Caco-2 (cell line): ENCODE measurements at regions not wholly inside any gene's neighbourhood (a gene's known extent, or its start where the extent isn't known, plus 50 kb on each side); places are given as distances from the start of the nearest gene placed in this dataset.

ENCODE experiments used
- BruUV-seq: library from RNA; stranded (reverse); fragments of 400-500 nt; replicated peaks from 2 replicates; lab custom pipeline; 2021; lab: Mats Ljungman, UMichigan
- CTCF ChIA-PET: fragments of 300-600 bp; sonication (Branson Sonifier 250); formaldehyde crosslinking; loops from one replicate; lab custom pipeline; 2022; ENCODE audit warnings: antibody characterized with exemption; lab: Charles Lee
- POLR2A ChIA-PET: fragments of 300-600 bp; sonication (Branson Sonifier 250); formaldehyde crosslinking; loops from one replicate; lab custom pipeline; 2022; ENCODE audit warnings: antibody characterized with exemption; lab: Charles Lee
- DNase-seq, 2 experiments: peaks; one replicate each; pipeline versions ENCODE4 v3.0.0 to v3.0.0-alpha.2; 2020 to 2022
- H3K27me3 ChIP-seq: replicated peaks from 2 replicates; pipeline ENCODE4 v1.6.0; 2011; ENCODE audit warnings: low read length; ENCODE audit not compliant: control insufficient read depth, insufficient read depth
- H3K36me3 ChIP-seq: 2 replicates; pipeline ENCODE4 v1.5.1; 2011; ENCODE audit warnings: low read length; ENCODE audit not compliant: control insufficient read depth, insufficient read depth
- H3K4me1 ChIP-seq: fragments of 250-450 bp; sonication (Bioruptor Pico); 2 replicates; pipeline ENCODE4 v1.5.1; 2020; ENCODE audit warnings: mild to moderate bottlenecking
- H3K4me3 ChIP-seq: 2 replicates; pipeline ENCODE4 v1.5.1; 2011; ENCODE audit warnings: low read depth, mild to moderate bottlenecking, control low read depth, low read length
- H3K9me3 ChIP-seq: fragments of 250-450 bp; sonication (Bioruptor Pico); 2 replicates; pipeline ENCODE4 v1.5.1; 2020; ENCODE audit warnings: mild to moderate bottlenecking, moderate library complexity
- H3K27ac Mint-ChIP-seq: one replicate; pipeline ENCODE4 v1.8.0; 2022; ENCODE audit warnings: mixed read lengths; ENCODE audit not compliant: unreplicated experiment
- H3K27me3 Mint-ChIP-seq: one replicate; pipeline ENCODE4 v1.8.0; 2022; ENCODE audit warnings: mixed read lengths; ENCODE audit not compliant: insufficient read depth, unreplicated experiment
- H3K36me3 Mint-ChIP-seq: one replicate; pipeline ENCODE4 v1.8.0; 2022; ENCODE audit warnings: mild to moderate bottlenecking, mixed read lengths; ENCODE audit not compliant: insufficient read depth, unreplicated experiment
- H3K4me1 Mint-ChIP-seq: one replicate; pipeline ENCODE4 v1.8.0; 2022; ENCODE audit warnings: low read depth, mixed read lengths; ENCODE audit not compliant: unreplicated experiment
- H3K4me3 Mint-ChIP-seq: one replicate; pipeline ENCODE4 v1.8.0; 2022; ENCODE audit warnings: mild to moderate bottlenecking, moderate library complexity, mixed read lengths; ENCODE audit not compliant: unreplicated experiment
- H3K9me3 Mint-ChIP-seq: one replicate; pipeline ENCODE4 v1.8.0; 2022; ENCODE audit warnings: mixed read lengths; ENCODE audit not compliant: unreplicated experiment
- CTCF ChIP-seq, 2 experiments: fragments of 200-600 bp in 1 of 2; IDR thresholded peaks; 1 replicate in 1 of 2; 2 replicates in 1 of 2; pipeline versions ENCODE4 v1.5.1 to v1.8.0; 2011 to 2022; ENCODE audit warnings: antibody characterized with exemption in 1 of 2, control low read depth in 1 of 2, inconsistent platforms in 1 of 2, low read depth in 1 of 2, low read length in 1 of 2, mild to moderate bottlenecking in 1 of 2, moderate library complexity in 1 of 2; ENCODE audit not compliant: insufficient read depth in 1 of 2, severe bottlenecking in 1 of 2, unreplicated experiment in 1 of 2
- intact Hi-C: fragments of 100-400 bp; cut with micrococcal nuclease; formaldehyde crosslinking; loops from one replicate; pipeline ENCODE4 v1.10.0; 2022; ENCODE audit not compliant: unreplicated experiment

DNA sequence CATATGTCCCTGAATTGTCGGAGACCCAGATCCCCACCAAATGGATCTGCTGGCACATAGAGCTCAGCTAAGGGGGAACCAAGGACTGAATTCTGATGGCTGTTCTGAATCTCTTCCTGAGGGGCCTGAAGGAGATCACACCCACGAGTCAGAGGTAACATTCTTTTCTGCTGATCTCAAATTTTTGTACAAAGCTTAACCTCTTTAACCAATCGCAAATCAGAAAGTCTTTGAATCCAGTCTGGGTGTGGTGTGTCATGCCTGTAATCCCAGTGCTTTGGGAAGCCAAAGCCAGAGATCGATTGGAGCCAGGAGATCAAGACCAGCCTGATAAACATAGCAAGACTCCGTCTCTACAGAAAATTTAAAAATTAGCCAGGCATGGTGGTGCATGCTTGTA is 62.8 kb upstream of the PRRC2C start:
- intact Hi-C loops, result no loop called here
- ChIA-PET POLR2A (no interaction called here), CTCF (no interaction called here)
- peaks cover 15% of the 10 kb centered on the region for H3K9me3 ChIP-seq
- no peaks in the 10 kb centered on the region for H3K27me3 Mint-ChIP-seq
- no peaks in the 10 kb centered on the region for H3K36me3 ChIP-seq
- DNase-seq, result no peak
- H3K4me1 ChIP-seq, result peaks cover 15% of the 10 kb centered on the region
- no peaks in the 10 kb centered on the region for H3K36me3 Mint-ChIP-seq
- no peak overlapping the region for H3K4me3 ChIP-seq
- no peak for TF ChIP-seq CTCF (IDR thresholded peaks at IDR 0.05; ENCODE audit: insufficient read depth in 1 of 2, low read depth in 1 of 2, low read length in 1 of 2, severe bottlenecking in 1 of 2, unreplicated experiment in 1 of 2)
- no TSS peak for BruUV-seq
- peaks cover 10% of the 10 kb centered on the region for H3K9me3 Mint-ChIP-seq
- H3K27ac Mint-ChIP-seq, result no peak overlapping the region
- H3K27me3 ChIP-seq, result no peaks in the 10 kb centered on the region
- H3K4me3 Mint-ChIP-seq, result no peak overlapping the region
- H3K4me1 Mint-ChIP-seq, result peaks cover 17% of the 10 kb centered on the region

- no peaks in the 10 kb centered on the region for H3K27me3 ChIP-seq
These were observed 60.8 kb upstream of the PRRC2C start for GRCh38 chr1:171424494-171424893.

GRCh38 chr1:171426645-171427044 is 58.7 kb upstream of the PRRC2C start:
- H3K4me1 ChIP-seq, result no peaks in the 10 kb centered on the region; the same call in 1 of the 2 replicates
- no peak overlapping the region for H3K4me3 ChIP-seq
- ChIA-PET POLR2A (no interaction called here), CTCF (no interaction called here)
- Mint-ChIP-seq H3K4me1 (peaks cover 5% of the 10 kb centered on the region), H3K9me3 (peaks cover 29% of the 10 kb centered on the region), H3K4me3 (no peak overlapping the region), H3K36me3 (no peaks in the 10 kb centered on the region), H3K27me3 (no peaks in the 10 kb centered on the region), H3K27ac (no peak overlapping the region)
- intact Hi-C loops, result no loop called here
- H3K27me3 ChIP-seq, result no peaks in the 10 kb centered on the region
- H3K9me3 ChIP-seq, result peaks cover 8% of the 10 kb centered on the region
- H3K36me3 ChIP-seq, result no peaks in the 10 kb centered on the region
- no peak for TF ChIP-seq CTCF (IDR thresholded peaks at IDR 0.05; ENCODE audit: insufficient read depth in 1 of 2, low read depth in 1 of 2, low read length in 1 of 2, severe bottlenecking in 1 of 2, unreplicated experiment in 1 of 2)
- no TSS peak for BruUV-seq
- no peak for DNase-seq

More at GRCh38 chr1:171424494-171424893, 60.8 kb upstream of the PRRC2C start:
- intact Hi-C loops, result no loop called here
- ChIA-PET CTCF (no interaction called here), POLR2A (no interaction called here)
- peaks cover 5% of the 10 kb centered on the region for H3K4me1 Mint-ChIP-seq
- Histone ChIP-seq H3K9me3 (peaks cover 15% of the 10 kb centered on the region), H3K36me3 (no peaks in the 10 kb centered on the region), H3K4me3 (no peak overlapping the region), H3K4me1 (peaks cover 10% of the 10 kb centered on the region)
- H3K27me3 Mint-ChIP-seq, result no peaks in the 10 kb centered on the region
- H3K27ac Mint-ChIP-seq, result peak overlapping the region; percentile 22
- peaks cover 18% of the 10 kb centered on the region for H3K9me3 Mint-ChIP-seq
- TF ChIP-seq CTCF (IDR thresholded peaks at IDR 0.05; ENCODE audit: insufficient read depth in 1 of 2, low read depth in 1 of 2, low read length in 1 of 2, severe bottlenecking in 1 of 2, unreplicated experiment in 1 of 2), result no peak
- BruUV-seq, result no TSS peak
- peak in 1 of 2 experiments; percentile 59 for DNase-seq
- no peaks in the 10 kb centered on the region for H3K36me3 Mint-ChIP-seq
- no peak overlapping the region for H3K4me3 Mint-ChIP-seq
